Loucy (cell line): ENCODE measurements at regions not wholly inside any gene's neighbourhood (a gene's known extent, or its start where the extent isn't known, plus 50 kb on each side); places are given as distances from the start of the nearest gene placed in this dataset.

Source experiments
- CTCF ChIP-seq: fragments of 200-600 bp; sonication (generic); conservative IDR thresholded peaks from 2 replicates; pipeline ENCODE4 v1.5.1; 2014; ENCODE audit warnings: mild to moderate bottlenecking, antibody characterized with exemption, low read length
- EZH2phosphoT487 ChIP-seq: fragments of 200-600 bp; IDR thresholded peaks from 2 replicates; pipeline ENCODE4 v1.6.1; 2018; ENCODE audit warnings: antibody characterized with exemption, mild to moderate bottlenecking, moderate library complexity, borderline replicate concordance

- no peak for TF ChIP-seq CTCF
- no peak for TF ChIP-seq EZH2phosphoT487
Measured at GRCh38 chr6:104017410-104018381, 842.0 kb downstream of the HACE1 start.
